ENCODE measurements at regions not wholly inside any gene's neighbourhood (a gene's known extent, or its start where the extent isn't known, plus 50 kb on each side); places are given as distances from the start of the nearest gene placed in this dataset.

- Histone ChIP-seq H3K4ac (ENCODE audit: low read depth, low read length) (no peak overlapping the region), H4K91ac (ENCODE audit: insufficient read depth, low read depth, low read length) (no peak overlapping the region), H3K27me3 (ENCODE audit: control insufficient read depth, insufficient read depth, low read length) (no peaks in the 10 kb centered on the region), H4K20me1 (ENCODE audit: insufficient read depth, low read length) (no peaks in the 10 kb centered on the region), H3K79me1 (ENCODE audit: low read depth in 1 of 2, low read length in 2 of 2) (no peaks in the 10 kb centered on the region), H2AK5ac (ENCODE audit: low read depth, low read length) (no peak overlapping the region), H3K4me2 (ENCODE audit: low read depth, low read length) (no peak overlapping the region), H2AFZ (replicated peaks; ENCODE audit: low read length, poor library complexity) (no peak overlapping the region), H4K8ac (ENCODE audit: low read depth in 2 of 2, low read length in 2 of 2) (no peak overlapping the region), H3K56ac (ENCODE audit: extremely low read depth, insufficient read depth, low read length) (no peak overlapping the region), H2AK9ac (replicated peaks; ENCODE audit: low read depth, low read length, poor library complexity) (no peak overlapping the region), H3K27ac (ENCODE audit: insufficient read depth, low read length) (no peak overlapping the region), H3K9me1 (ENCODE audit: insufficient read depth, low read length) (no peaks in the 10 kb centered on the region), H2BK5ac (ENCODE audit: low read depth, low read length, poor library complexity, severe bottlenecking) (no peak overlapping the region), H3K14ac (replicated peaks; ENCODE audit: low read depth, low read length) (no peak overlapping the region), H3K36me3 (ENCODE audit: control insufficient read depth, insufficient read depth, low read length) (no peaks in the 10 kb centered on the region), H3K4me1 (ENCODE audit: control insufficient read depth, insufficient read depth, low read length) (no peaks in the 10 kb centered on the region), H2BK120ac (ENCODE audit: low read depth, low read length) (no peak overlapping the region), H3K23ac (ENCODE audit: low read depth, low read length) (no peak overlapping the region), H3K9ac (ENCODE audit: low read depth, low read length) (no peak overlapping the region), H3K4me3 (ENCODE audit: insufficient read depth, low read depth, low read length) (no peak overlapping the region), H2BK20ac (ENCODE audit: low read depth, low read length) (no peak overlapping the region), H4K5ac (ENCODE audit: low read depth, low read length) (no peak overlapping the region), H2BK15ac (ENCODE audit: low read depth, low read length) (no peak overlapping the region), H3K9me3 (ENCODE audit: control insufficient read depth, insufficient read depth, low read length) (peaks cover 9% of the 10 kb centered on the region), H3K18ac (ENCODE audit: low read depth, low read length) (no peak overlapping the region)
- BruUV-seq (replicated peaks) = no TSS peak
- dilution Hi-C loops (cut with HindIII; ENCODE audit: low sequenced_read_pairs, unreplicated experiment) (no loop called here), in situ Hi-C loops (cut with MboI; ENCODE audit: low sequenced_read_pairs) (no loop called here), intact Hi-C loops (cut with micrococcal nuclease) (no loop called here)
- POLR2A ChIA-PET (ENCODE audit: unreplicated experiment) = no interaction called here
- no peak for TF ChIP-seq ELK1 (IDR thresholded peaks at IDR 0.05; ENCODE audit: borderline replicate concordance, low read depth, low read length)
- TF ChIP-seq RAD21 (IDR thresholded peaks at IDR 0.05; ENCODE audit: low read length) = no peak
- no peak for TF ChIP-seq CTCF (conservative IDR thresholded peaks at IDR 0.05; ENCODE audit: low read depth, low read length)
- TF ChIP-seq RCOR1 (IDR thresholded peaks at IDR 0.05; ENCODE audit: insufficient replicate concordance, low read length) = no peak
- no peak for TF ChIP-seq POLR2A (IDR thresholded peaks at IDR 0.05; ENCODE audit: low read depth, low read length)
- TF ChIP-seq CEBPB (IDR thresholded peaks at IDR 0.05; ENCODE audit: low read depth, low read length) = no peak
- no peak for TF ChIP-seq CHD1 (IDR thresholded peaks at IDR 0.05; ENCODE audit: low read depth, low read length)
- no peak for TF ChIP-seq RFX5 (IDR thresholded peaks at IDR 0.05; ENCODE audit: low read depth, low read length)
- TF ChIP-seq BHLHE40 (IDR thresholded peaks at IDR 0.05; ENCODE audit: low read depth, low read length) = no peak
- TF ChIP-seq SMC3 (IDR thresholded peaks at IDR 0.05; ENCODE audit: low read depth, low read length) = no peak
- CTCF ChIA-PET = no interaction called here
- DNase-seq (no peak), ATAC-seq (ENCODE audit: low read depth) (no peak)
- 20% methylated on average over 1 of the region's 9 CpGs; no CpG with 5 or more reads in 1 of the 2 experiments for WGBS, 2 experiments (ENCODE audit: extremely low coverage in 2 of 2, insufficient read length in 1 of 2)
Observed at GRCh38 chr16:6146874-6147425, 1049.4 kb upstream of the EEF2KMT start.
